CD4-positive, alpha-beta T cell (primary cell): ENCODE measurements at regions not wholly inside any gene's neighbourhood (a gene's known extent, or its start where the extent isn't known, plus 50 kb on each side); places are given as distances from the start of the nearest gene placed in this dataset.

ENCODE experiments used
- ATAC-seq: fragments of 200-7000 bp; cut with Tn5 transposase; one replicate; pipeline ENCODE4 v1.10.0; 2022; ENCODE audit warnings: mild to moderate bottlenecking; ENCODE audit not compliant: poor library complexity
- CTCF ChIA-PET: fragments of 350-600 bp; sonication (Branson Sonifier 250); formaldehyde crosslinking; loops from one replicate; lab custom pipeline; 2021; ENCODE audit warnings: antibody characterized with exemption, inconsistent platforms; lab: Charles Lee
- POLR2A ChIA-PET: fragments of 350-600 bp; sonication (Branson Sonifier 250); formaldehyde crosslinking; loops from one replicate; lab custom pipeline; 2021; ENCODE audit warnings: antibody characterized with exemption, inconsistent platforms; lab: Charles Lee
- DNase-seq, 14 experiments: peaks; one replicate each; pipeline ENCODE4 v3.0.0-alpha.2; 2013 to 2020; ENCODE audit warnings: mixed read lengths in 2 of 14
- H3K27ac ChIP-seq, 2 donors: one replicate each; pipeline versions ENCODE4 v1.5.1 to v1.7.0; 2013; ENCODE audit warnings: low read length in 2 of 2, low read depth in 1 of 2, mild to moderate bottlenecking in 1 of 2
- H3K27me3 ChIP-seq, 2 experiments: 1 replicate in 1 of 2; 2 replicates in 1 of 2; pipeline versions ENCODE4 v1.6.1 to v1.7.0; 2013; ENCODE audit warnings: low read length in 2 of 2, control low read depth in 1 of 2, mild to moderate bottlenecking in 1 of 2, moderate library complexity in 1 of 2; ENCODE audit not compliant: insufficient read depth in 2 of 2, control insufficient read depth in 1 of 2
- H3K36me3 ChIP-seq: one replicate; pipeline ENCODE4 v1.6.1; 2013; ENCODE audit warnings: low read length, control low read depth; ENCODE audit not compliant: insufficient read depth
- H3K4me1 ChIP-seq: one replicate; pipeline ENCODE4 v1.6.1; 2013; ENCODE audit warnings: low read length, control low read depth; ENCODE audit not compliant: insufficient read depth
- H3K4me3 ChIP-seq: one replicate; pipeline ENCODE4 v1.5.1; 2013; ENCODE audit warnings: mild to moderate bottlenecking, low read length, moderate library complexity
- H3K9me3 ChIP-seq, 2 experiments: 1 replicate in 1 of 2; 2 replicates in 1 of 2; pipeline versions ENCODE4 v1.6.1 to v1.7.0; 2013; ENCODE audit warnings: low read length in 2 of 2, mild to moderate bottlenecking in 2 of 2, control low read depth in 1 of 2, moderate library complexity in 1 of 2; ENCODE audit not compliant: control insufficient read depth in 1 of 2, insufficient read depth in 1 of 2
- H3K27ac Mint-ChIP-seq: one replicate; pipeline ENCODE4 v1.8.0; 2020; ENCODE audit warnings: mixed read lengths
- H3K27me3 Mint-ChIP-seq: one replicate; pipeline ENCODE4 v1.8.0; 2021; ENCODE audit warnings: mixed read lengths
- H3K36me3 Mint-ChIP-seq: one replicate; pipeline ENCODE4 v1.8.0; 2021; ENCODE audit warnings: low read depth, mixed read lengths
- H3K4me1 Mint-ChIP-seq: one replicate; pipeline ENCODE4 v1.8.0; 2021; ENCODE audit warnings: low read depth, mixed read lengths
- H3K4me3 Mint-ChIP-seq: one replicate; pipeline ENCODE4 v1.8.0; 2020; ENCODE audit warnings: mild to moderate bottlenecking, mixed read lengths
- H3K9me3 Mint-ChIP-seq: one replicate; pipeline ENCODE4 v1.8.0; 2020; ENCODE audit warnings: mixed read lengths
- CTCF ChIP-seq: fragments of 200-600 bp; IDR thresholded peaks from one replicate; pipeline ENCODE4 v1.8.0; 2022; ENCODE audit warnings: antibody characterized with exemption, mild to moderate bottlenecking
- intact Hi-C, 2 experiments: fragments of 100-400 bp; cut with DNase I in 1 of 2; cut with micrococcal nuclease in 1 of 2; formaldehyde crosslinking; loops; one replicate each; pipeline versions ENCODE4 v1.15.1 to v1.9.0; 2023 to 2025; cut with DNase I, micrococcal nuclease

DNA sequence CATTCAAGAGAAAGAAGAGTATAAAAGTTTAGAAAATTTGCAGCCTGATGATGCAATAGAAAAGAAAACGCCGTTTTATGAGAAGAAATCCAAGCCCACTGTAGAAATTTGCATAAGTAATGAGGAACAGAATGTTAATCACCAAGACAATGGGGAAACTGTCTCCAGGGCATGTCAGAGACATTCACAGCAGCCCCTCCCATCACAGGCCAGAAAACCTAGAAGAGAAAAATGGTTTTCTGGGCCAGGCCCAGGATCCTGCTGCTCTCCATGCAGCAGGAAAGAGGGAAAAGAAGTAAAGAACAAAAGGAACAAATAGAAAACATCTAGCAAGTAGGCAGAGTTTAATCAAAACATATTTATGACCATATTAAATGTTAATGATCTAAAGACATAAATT, 119.0 kb downstream of the ANKRD50 start:
- POLR2A ChIA-PET = no interaction called here
- DNase-seq (no peak), ATAC-seq (no peak)
- Histone ChIP-seq H3K4me1 (no peaks in the 10 kb centered on the region), H3K4me3 (no peak overlapping the region), H3K27me3 (no peaks in the 10 kb centered on the region), H3K27ac (no peak overlapping the region), H3K36me3 (no peaks in the 10 kb centered on the region), H3K9me3 (no peaks in the 10 kb centered on the region)
- no peaks in the 10 kb centered on the region for H3K36me3 Mint-ChIP-seq
- no peak overlapping the region for H3K27ac Mint-ChIP-seq
- H3K27me3 Mint-ChIP-seq = peaks cover 7% of the 10 kb centered on the region
- intact Hi-C loops = no loop called here
- no peaks in the 10 kb centered on the region for H3K4me1 Mint-ChIP-seq
- CTCF ChIA-PET = no interaction called here
- H3K9me3 Mint-ChIP-seq = no peaks in the 10 kb centered on the region
- no peak overlapping the region for H3K4me3 Mint-ChIP-seq
- TF ChIP-seq CTCF = no peak

- ChIA-PET POLR2A (no interaction called here), CTCF (no interaction called here)
- Mint-ChIP-seq H3K4me1 (no peaks in the 10 kb centered on the region), H3K9me3 (no peaks in the 10 kb centered on the region), H3K4me3 (no peak overlapping the region), H3K36me3 (no peaks in the 10 kb centered on the region), H3K27ac (no peak overlapping the region), H3K27me3 (peaks cover 7% of the 10 kb centered on the region)
- intact Hi-C loops = no loop called here
- ATAC-seq (no peak), DNase-seq (no peak)
- Histone ChIP-seq H3K4me1 (no peaks in the 10 kb centered on the region), H3K9me3 (no peaks in the 10 kb centered on the region), H3K27ac (no peak overlapping the region), H3K4me3 (no peak overlapping the region), H3K36me3 (no peaks in the 10 kb centered on the region), H3K27me3 (no peaks in the 10 kb centered on the region)
- TF ChIP-seq CTCF = no peak
These were observed 117.6 kb downstream of the ANKRD50 start for GRCh38 chr4:124594945-124595344.

GRCh38 chr4:124596816-124597215, 115.7 kb downstream of the ANKRD50 start:
- no peaks in the 10 kb centered on the region for H3K9me3 ChIP-seq
- H3K9me3 Mint-ChIP-seq = no peaks in the 10 kb centered on the region

More at GRCh38 chr4:124596816-124597215, 115.7 kb downstream of the ANKRD50 start:
- no peak overlapping the region for H3K27ac ChIP-seq
- no peak overlapping the region for H3K4me3 ChIP-seq
- H3K36me3 Mint-ChIP-seq = no peaks in the 10 kb centered on the region
- H3K4me1 Mint-ChIP-seq = no peaks in the 10 kb centered on the region
- H3K4me3 Mint-ChIP-seq = no peak overlapping the region
- H3K27me3 ChIP-seq = no peaks in the 10 kb centered on the region
- ChIA-PET CTCF (no interaction called here), POLR2A (no interaction called here)
- H3K27ac Mint-ChIP-seq = no peak overlapping the region
- DNase-seq (no peak), ATAC-seq (no peak)
- no peaks in the 10 kb centered on the region for H3K4me1 ChIP-seq
- intact Hi-C loops = no loop called here
- TF ChIP-seq CTCF = no peak
- no peaks in the 10 kb centered on the region for H3K36me3 ChIP-seq
- peaks cover 7% of the 10 kb centered on the region for H3K27me3 Mint-ChIP-seq
